HCT116 (cell line): ENCODE measurements at regions not wholly inside any gene's neighbourhood (a gene's known extent, or its start where the extent isn't known, plus 50 kb on each side); places are given as distances from the start of the nearest gene placed in this dataset.

ENCODE experiments used
- ATAC-seq: fragments of 200-7000 bp; cut with Tn5 transposase; 2 replicates; pipeline ENCODE4 v1.9.1; 2020; ENCODE audit warnings: mild to moderate bottlenecking, moderate library complexity
- BruUV-seq: library from RNA; stranded (reverse); fragments of 400-500 nt; replicated peaks from 2 replicates; lab custom pipeline; 2021; lab: Mats Ljungman, UMichigan
- CTCF ChIA-PET: fragments of 300-600 bp; sonication (Branson Sonifier 250); formaldehyde crosslinking; loops from one replicate; lab custom pipeline; 2021; ENCODE audit warnings: antibody characterized with exemption; lab: Charles Lee
- POLR2A ChIA-PET: fragments of 300-600, 350-600 bp; sonication (Branson Sonifier 250); formaldehyde crosslinking; loops from one replicate; lab custom pipeline; 2021; ENCODE audit warnings: antibody characterized with exemption; lab: Charles Lee
- RAD21 ChIA-PET, 2 experiments: fragments of 300-600 bp; sonication (Branson Sonifier 250); formaldehyde crosslinking; loops; one replicate each; lab custom pipeline; 2023; ENCODE audit warnings: low total read pairs in 2 of 2; ENCODE audit not compliant: uncharacterized antibody in 2 of 2, unreplicated experiment in 2 of 2, low non-redundant PET in 1 of 2; lab: Charles Lee
- DNase-seq: peaks from one replicate; pipeline ENCODE4 v3.0.0-alpha.2; 2010; ENCODE audit warnings: low read depth, low spot score
- H2AFZ ChIP-seq: fragments of 200-600 bp; shearing (Covaris generic), sonication (generic); 2 replicates; pipeline ENCODE4 v1.6.1; 2017; ENCODE audit warnings: low read depth, mixed run types, mixed read lengths, antibody characterized with exemption, low read length; ENCODE audit not compliant: poor library complexity, severe bottlenecking
- H3K27ac ChIP-seq: 2 replicates; pipeline ENCODE4 v1.5.1; 2012; ENCODE audit warnings: low read depth, low read length
- H3K27me3 ChIP-seq: fragments of 200-600 bp; sonication (generic); 2 replicates; pipeline ENCODE4 v1.6.1; 2016; ENCODE audit warnings: mixed run types, low read length, mixed read lengths; ENCODE audit not compliant: insufficient read depth
- H3K36me3 ChIP-seq, 2 experiments: fragments of 200-500 bp in 1 of 2; fragments of 200-600 bp in 1 of 2; sonication (Bioruptor generic) in 1 of 2; sonication (generic) in 1 of 2; 2 replicates each; pipeline versions ENCODE4 v1.5.1 to v1.6.1; 2014 to 2016; ENCODE audit warnings: low read length in 2 of 2, inconsistent platforms in 1 of 2, mixed read lengths in 1 of 2, mixed run types in 1 of 2; ENCODE audit not compliant: insufficient read depth in 2 of 2, control insufficient read depth in 1 of 2
- H3K4me1 ChIP-seq, 2 experiments: fragments of 200-600 bp in 1 of 2; sonication (generic) in 1 of 2; 2 replicates each; pipeline versions ENCODE4 v1.5.1 to v1.6.1; 2012 to 2017; ENCODE audit warnings: low read length in 2 of 2, inconsistent platforms in 1 of 2, mild to moderate bottlenecking in 1 of 2, mixed read lengths in 1 of 2, mixed run types in 1 of 2, moderate library complexity in 1 of 2; ENCODE audit not compliant: insufficient read depth in 2 of 2, control insufficient read depth in 1 of 2
- H3K4me2 ChIP-seq: fragments of 200-600 bp; sonication (generic); 2 replicates; pipeline ENCODE4 v1.6.1; 2017; ENCODE audit warnings: mixed run types, low read length, mixed read lengths
- H3K4me3 ChIP-seq, 2 experiments: fragments of 200-600 bp in 1 of 2; sonication (generic) in 1 of 2; replicated peaks in 1 of 2; 2 replicates each; pipeline ENCODE4 v1.5.1; 2011 to 2016; ENCODE audit warnings: low read length in 2 of 2, control low read depth in 1 of 2, low read depth in 1 of 2, mild to moderate bottlenecking in 1 of 2, mixed read lengths in 1 of 2, mixed run types in 1 of 2
- H3K79me2 ChIP-seq: fragments of 200-600 bp; sonication (generic); 2 replicates; pipeline ENCODE4 v1.6.1; 2017; ENCODE audit warnings: mild to moderate bottlenecking, mixed run types, low read length, moderate library complexity, mixed read lengths; ENCODE audit not compliant: insufficient read depth
- H3K9ac ChIP-seq: fragments of 200-600 bp; sonication (generic); 2 replicates; pipeline ENCODE4 v1.6.1; 2016; ENCODE audit warnings: low read length, mixed read lengths
- H3K9me2 ChIP-seq: fragments of 200-600 bp; sonication (generic), shearing (Covaris generic); 2 replicates; pipeline ENCODE4 v1.6.1; 2017; ENCODE audit warnings: mixed run types, mild to moderate bottlenecking, moderate library complexity; ENCODE audit not compliant: insufficient read depth
- H3K9me3 ChIP-seq, 2 experiments: fragments of 200-500 bp in 1 of 2; fragments of 200-600 bp in 1 of 2; sonication (Bioruptor generic) in 1 of 2; sonication (generic) in 1 of 2; 2 replicates each; pipeline ENCODE4 v1.6.1; 2014 to 2017; ENCODE audit warnings: low read length in 2 of 2, mixed read lengths in 2 of 2, inconsistent platforms in 1 of 2, low read depth in 1 of 2, mild to moderate bottlenecking in 1 of 2, mixed run types in 1 of 2, moderate library complexity in 1 of 2; ENCODE audit not compliant: control insufficient read depth in 1 of 2, insufficient read depth in 1 of 2
- H4K20me1 ChIP-seq: fragments of 200-600 bp; sonication (generic), shearing (Covaris generic); 2 replicates; pipeline ENCODE4 v1.6.1; 2017; ENCODE audit warnings: mixed run types, mild to moderate bottlenecking, moderate library complexity; ENCODE audit not compliant: insufficient read depth
- EGR1 ChIP-seq: IDR thresholded peaks from 2 replicates; pipeline ENCODE4 v1.6.1; 2012; ENCODE audit warnings: low read depth
- EZH2 ChIP-seq: fragments of 200-600 bp; sonication (generic); IDR thresholded peaks from 2 replicates; pipeline ENCODE4 v1.6.1; 2017; ENCODE audit warnings: antibody characterized with exemption, mixed run types
- POLR2A ChIP-seq: IDR thresholded peaks from 2 replicates; pipeline ENCODE4 v1.7.0; 2011; ENCODE audit warnings: borderline replicate concordance; ENCODE audit not compliant: insufficient read depth, insufficient read length; ENCODE audit errors: extremely low read depth
- RAD21 ChIP-seq: IDR thresholded peaks from 2 replicates; pipeline ENCODE4 v1.6.1; 2012; ENCODE audit warnings: low read depth, mild to moderate bottlenecking
- SIN3A ChIP-seq: IDR thresholded peaks from 2 replicates; pipeline ENCODE4 v1.6.1; 2012; ENCODE audit warnings: low read depth
- ZNF274 ChIP-seq: fragments of 200-500 bp; sonication (Bioruptor generic); IDR thresholded peaks from 2 replicates; pipeline ENCODE4 v1.6.1; 2014; ENCODE audit warnings: mild to moderate bottlenecking, low read depth, low read length, inconsistent platforms
- intact Hi-C: fragments of 100-400 bp; cut with micrococcal nuclease; formaldehyde crosslinking; loops from 2 replicates; pipeline ENCODE4 v1.10.0; 2022
- TF ChIP-seq, protein P1 (sequence below): IDR thresholded peaks from 2 replicates; pipeline ENCODE4 v1.6.1; 2012; ENCODE audit warnings: low read depth
- TF ChIP-seq, protein P2 (sequence below): IDR thresholded peaks from 2 replicates; pipeline ENCODE4 v1.6.1; 2012

- Histone ChIP-seq H3K4me3 (no peak overlapping the region), H3K27me3 (no peaks in the 10 kb centered on the region), H4K20me1 (no peaks in the 10 kb centered on the region), H3K9ac (no peak overlapping the region), H2AFZ (no peak overlapping the region), H3K79me2 (no peaks in the 10 kb centered on the region), H3K36me3 (no peaks in the 10 kb centered on the region), H3K4me1 (peaks cover 8% of the 10 kb centered on the region in 2 experiments; a peak in 3 of 4 replicates), H3K9me2 (no peaks in the 10 kb centered on the region), H3K4me2 (no peak overlapping the region), H3K9me3 (no peaks in the 10 kb centered on the region), H3K27ac (no peak overlapping the region)
- DNase-seq (no peak), ATAC-seq (no peak)
- ChIA-PET CTCF (interaction anchor here (1.5 kb wide), 1 partner anchor 11 kb away, joined by 4 read pairs; no protein-coding TSS in a partner anchor), POLR2A (no interaction called here), RAD21 (no interaction called here)
- no TSS peak for BruUV-seq
- intact Hi-C loops: loop anchor here (5.0 kb wide), 1 partner anchor 254 kb away; no protein-coding TSS in a partner anchor
- TF ChIP-seq RAD21: no peak
- TF ChIP-seq, protein P1, sequence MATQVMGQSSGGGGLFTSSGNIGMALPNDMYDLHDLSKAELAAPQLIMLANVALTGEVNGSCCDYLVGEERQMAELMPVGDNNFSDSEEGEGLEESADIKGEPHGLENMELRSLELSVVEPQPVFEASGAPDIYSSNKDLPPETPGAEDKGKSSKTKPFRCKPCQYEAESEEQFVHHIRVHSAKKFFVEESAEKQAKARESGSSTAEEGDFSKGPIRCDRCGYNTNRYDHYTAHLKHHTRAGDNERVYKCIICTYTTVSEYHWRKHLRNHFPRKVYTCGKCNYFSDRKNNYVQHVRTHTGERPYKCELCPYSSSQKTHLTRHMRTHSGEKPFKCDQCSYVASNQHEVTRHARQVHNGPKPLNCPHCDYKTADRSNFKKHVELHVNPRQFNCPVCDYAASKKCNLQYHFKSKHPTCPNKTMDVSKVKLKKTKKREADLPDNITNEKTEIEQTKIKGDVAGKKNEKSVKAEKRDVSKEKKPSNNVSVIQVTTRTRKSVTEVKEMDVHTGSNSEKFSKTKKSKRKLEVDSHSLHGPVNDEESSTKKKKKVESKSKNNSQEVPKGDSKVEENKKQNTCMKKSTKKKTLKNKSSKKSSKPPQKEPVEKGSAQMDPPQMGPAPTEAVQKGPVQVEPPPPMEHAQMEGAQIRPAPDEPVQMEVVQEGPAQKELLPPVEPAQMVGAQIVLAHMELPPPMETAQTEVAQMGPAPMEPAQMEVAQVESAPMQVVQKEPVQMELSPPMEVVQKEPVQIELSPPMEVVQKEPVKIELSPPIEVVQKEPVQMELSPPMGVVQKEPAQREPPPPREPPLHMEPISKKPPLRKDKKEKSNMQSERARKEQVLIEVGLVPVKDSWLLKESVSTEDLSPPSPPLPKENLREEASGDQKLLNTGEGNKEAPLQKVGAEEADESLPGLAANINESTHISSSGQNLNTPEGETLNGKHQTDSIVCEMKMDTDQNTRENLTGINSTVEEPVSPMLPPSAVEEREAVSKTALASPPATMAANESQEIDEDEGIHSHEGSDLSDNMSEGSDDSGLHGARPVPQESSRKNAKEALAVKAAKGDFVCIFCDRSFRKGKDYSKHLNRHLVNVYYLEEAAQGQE: no peak
- TF ChIP-seq ZNF274: no peak
- TF ChIP-seq, protein P2, sequence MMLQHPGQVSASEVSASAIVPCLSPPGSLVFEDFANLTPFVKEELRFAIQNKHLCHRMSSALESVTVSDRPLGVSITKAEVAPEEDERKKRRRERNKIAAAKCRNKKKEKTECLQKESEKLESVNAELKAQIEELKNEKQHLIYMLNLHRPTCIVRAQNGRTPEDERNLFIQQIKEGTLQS: no peak
- TF ChIP-seq POLR2A: no peak
- TF ChIP-seq SIN3A: no peak
- TF ChIP-seq EZH2: no peak
- TF ChIP-seq EGR1: no peak
These were observed 133.5 kb upstream of the WNT4 start for GRCh38 chr1:22276396-22276748.
